CD4-positive, alpha-beta memory T cell (primary cell): ENCODE measurements at regions not wholly inside any gene's neighbourhood (a gene's known extent, or its start where the extent isn't known, plus 50 kb on each side); places are given as distances from the start of the nearest gene placed in this dataset.
"Not testable (repeated sequence)": the region's sequence is repeated elsewhere in the genome, so short reads cannot be mapped to it uniquely, and the experiment has no call there.

ENCODE experiments used
- CTCF ChIA-PET: fragments of 350-600 bp; sonication (Branson Sonifier 250); formaldehyde crosslinking; loops from one replicate; lab custom pipeline; 2021; ENCODE audit warnings: inconsistent platforms; ENCODE audit not compliant: partially characterized antibody; lab: Charles Lee
- POLR2A ChIA-PET: fragments of 350-600 bp; sonication (Branson Sonifier 250); formaldehyde crosslinking; loops from one replicate; lab custom pipeline; 2021; ENCODE audit not compliant: partially characterized antibody; lab: Charles Lee
- DNase-seq, 5 donors: peaks; one replicate each; pipeline versions ENCODE4 v3.0.0 to v3.0.0-alpha.2; 2020 to 2022; ENCODE audit warnings: mixed read lengths in 1 of 5
- H3K27ac ChIP-seq: one replicate; pipeline ENCODE4 v1.7.0; 2013; ENCODE audit warnings: low read depth, low read length
- H3K27me3 ChIP-seq: 2 replicates; pipeline ENCODE4 v1.7.0; 2013; ENCODE audit warnings: mild to moderate bottlenecking, low read length, moderate library complexity; ENCODE audit not compliant: insufficient read depth
- H3K36me3 ChIP-seq: 2 replicates; pipeline ENCODE4 v1.7.0; 2013; ENCODE audit warnings: mild to moderate bottlenecking, low read length, moderate library complexity; ENCODE audit not compliant: insufficient read depth
- H3K4me1 ChIP-seq: 2 replicates; pipeline ENCODE4 v1.7.0; 2013; ENCODE audit warnings: mild to moderate bottlenecking, low read length, moderate library complexity; ENCODE audit not compliant: insufficient read depth
- H3K4me3 ChIP-seq, 2 donors: one replicate each; pipeline ENCODE4 v1.7.0; 2013; ENCODE audit warnings: low read length in 2 of 2, mild to moderate bottlenecking in 1 of 2
- H3K9me3 ChIP-seq, 2 donors: one replicate each; pipeline ENCODE4 v1.7.0; 2013; ENCODE audit warnings: low read length in 2 of 2, control low read depth in 1 of 2; ENCODE audit not compliant: control insufficient read depth in 1 of 2
- H3K27ac Mint-ChIP-seq, 7 donors: one replicate each; pipeline ENCODE4 v1.8.0; 2020 to 2021; ENCODE audit warnings: mixed read lengths in 7 of 7, mild to moderate bottlenecking in 6 of 7, inconsistent platforms in 3 of 7, moderate library complexity in 3 of 7
- H3K27me3 Mint-ChIP-seq, 2 donors: one replicate each; pipeline ENCODE4 v1.8.0; 2020 to 2021; ENCODE audit warnings: mixed read lengths in 2 of 2
- H3K36me3 Mint-ChIP-seq, 2 donors: one replicate each; pipeline ENCODE4 v1.8.0; 2020 to 2021; ENCODE audit warnings: mixed read lengths in 2 of 2, inconsistent platforms in 1 of 2, mild to moderate bottlenecking in 1 of 2
- H3K4me1 Mint-ChIP-seq, 4 donors: one replicate each; pipeline ENCODE4 v1.8.0; 2020 to 2021; ENCODE audit warnings: mixed read lengths in 4 of 4, mild to moderate bottlenecking in 1 of 4
- H3K4me3 Mint-ChIP-seq, 8 donors: one replicate each; pipeline ENCODE4 v1.8.0; 2020 to 2021; ENCODE audit warnings: mixed read lengths in 8 of 8, mild to moderate bottlenecking in 7 of 8, moderate library complexity in 6 of 8, inconsistent platforms in 3 of 8
- H3K9me3 Mint-ChIP-seq, 8 donors: one replicate each; pipeline ENCODE4 v1.8.0; 2020 to 2021; ENCODE audit warnings: mixed read lengths in 8 of 8, mild to moderate bottlenecking in 5 of 8, inconsistent platforms in 3 of 8, moderate library complexity in 1 of 8
- intact Hi-C: fragments of 100-400 bp; cut with micrococcal nuclease; formaldehyde crosslinking; loops from one replicate; pipeline ENCODE4 v1.15.1; 2023

DNA sequence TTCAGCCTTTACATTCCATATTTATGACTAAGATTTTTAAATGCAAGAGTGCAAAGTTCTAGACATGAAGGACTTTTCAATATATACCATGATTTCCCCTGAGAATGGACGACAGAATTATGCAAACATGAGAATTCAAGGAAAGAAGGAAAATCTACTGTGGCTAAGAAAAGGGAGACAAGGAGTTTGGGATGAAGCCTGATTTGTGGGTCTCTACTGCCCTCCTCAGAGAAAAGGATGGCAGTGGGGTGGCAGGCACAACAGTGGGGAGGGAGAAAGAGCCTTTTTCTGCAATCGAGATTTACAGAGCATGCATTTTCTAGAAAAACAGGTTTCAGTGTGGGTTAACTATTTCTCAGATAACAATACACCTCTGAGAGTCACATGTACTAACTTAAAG is 466.9 kb upstream of the NRSN1 start:
- Mint-ChIP-seq H3K9me3 (peaks cover 0 to 5% (median 3%) of the 10 kb centered on the region in 8 donors), H3K27ac (no peak overlapping the region), H3K4me1 (no peaks in the 10 kb centered on the region), H3K27me3 (no peaks in the 10 kb centered on the region), H3K36me3 (no peaks in the 10 kb centered on the region), H3K4me3 (no peak overlapping the region)
- POLR2A ChIA-PET = no interaction called here
- Histone ChIP-seq H3K9me3 (no peaks in the 10 kb centered on the region), H3K4me1 (no peaks in the 10 kb centered on the region), H3K27me3 (no peaks in the 10 kb centered on the region), H3K4me3 (no peak overlapping the region), H3K27ac (no peak overlapping the region), H3K36me3 (no peaks in the 10 kb centered on the region)
- CTCF ChIA-PET = no interaction called here
- no peak for DNase-seq
- intact Hi-C loops = no loop called here

DNA sequence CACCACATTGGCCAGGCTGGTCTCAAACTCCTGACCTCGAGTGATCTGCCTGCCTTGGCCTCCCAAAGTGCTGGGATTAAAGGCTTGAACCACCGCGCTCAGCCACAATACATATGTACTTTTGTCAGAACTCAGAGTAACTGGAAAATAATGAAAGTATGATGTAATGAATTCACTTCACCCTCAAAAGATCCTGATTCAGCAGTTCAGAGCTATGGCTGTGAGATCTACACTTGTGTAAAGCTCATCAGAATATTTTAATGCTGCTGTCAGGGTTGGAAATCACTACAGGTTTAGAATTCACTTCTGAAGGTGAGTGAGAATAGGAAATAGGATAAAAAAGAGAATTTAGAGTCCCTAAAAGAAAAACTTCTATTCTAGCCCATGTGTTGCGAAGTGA is 464.5 kb upstream of the NRSN1 start:
- no peaks in the 10 kb centered on the region for H3K27me3 ChIP-seq
- intact Hi-C loops = no loop called here
- H3K27ac ChIP-seq = no peak overlapping the region
- H3K4me1 ChIP-seq = no peaks in the 10 kb centered on the region
- CTCF ChIA-PET = no interaction called here
- H3K27me3 Mint-ChIP-seq = no peaks in the 10 kb centered on the region
- H3K36me3 Mint-ChIP-seq = no peaks in the 10 kb centered on the region
- no peaks in the 10 kb centered on the region for H3K36me3 ChIP-seq
- no peak for DNase-seq
- no peak overlapping the region for H3K4me3 Mint-ChIP-seq
- no peaks in the 10 kb centered on the region for H3K4me1 Mint-ChIP-seq
- POLR2A ChIA-PET = no interaction called here
- H3K9me3 ChIP-seq = no peaks in the 10 kb centered on the region
- no peak overlapping the region for H3K4me3 ChIP-seq
- peaks cover 0 to 6% (median 3%) of the 10 kb centered on the region in 8 donors for H3K9me3 Mint-ChIP-seq
- H3K27ac Mint-ChIP-seq = no peak overlapping the region

GRCh38 chr6:23663096-23663495 is 462.9 kb upstream of the NRSN1 start:
- Mint-ChIP-seq H3K4me3 (no peak overlapping the region), H3K4me1 (no peaks in the 10 kb centered on the region), H3K27me3 (no peaks in the 10 kb centered on the region), H3K27ac (no peak overlapping the region), H3K9me3 (peaks cover 2 to 16% (median 7%) of the 10 kb centered on the region in 8 donors), H3K36me3 (no peaks in the 10 kb centered on the region)
- Histone ChIP-seq H3K27me3 (no peaks in the 10 kb centered on the region), H3K27ac (no peak overlapping the region), H3K9me3 (no peaks in the 10 kb centered on the region), H3K4me3 (no peak overlapping the region), H3K36me3 (no peaks in the 10 kb centered on the region), H3K4me1 (no peaks in the 10 kb centered on the region)
- ChIA-PET CTCF (no interaction called here), POLR2A (no interaction called here)
- intact Hi-C loops = no loop called here
- no peak for DNase-seq

DNA sequence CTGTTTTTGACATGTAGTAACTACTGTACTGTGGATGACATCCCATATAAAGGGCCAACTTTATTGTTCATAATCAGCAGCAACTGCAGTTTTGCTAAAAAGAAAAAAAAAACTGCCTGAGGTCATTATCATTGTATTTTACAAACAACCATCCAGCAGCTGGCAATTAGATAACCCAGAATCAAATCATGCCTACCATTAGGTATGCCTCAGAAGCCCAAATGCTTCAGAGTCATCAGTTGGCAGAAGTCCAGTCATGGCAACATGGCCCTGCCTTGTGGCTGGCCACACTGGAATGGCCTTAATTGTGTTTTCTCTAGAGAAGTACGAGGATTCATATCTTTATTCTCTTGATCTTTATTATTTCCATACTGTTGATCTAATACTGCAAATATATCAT is 462.4 kb upstream of the NRSN1 start:
- ChIA-PET CTCF (no interaction called here), POLR2A (no interaction called here)
- no peaks in the 10 kb centered on the region for H3K36me3 ChIP-seq
- Mint-ChIP-seq H3K9me3 (peaks cover 2 to 21% (median 7%) of the 10 kb centered on the region in 8 donors), H3K27me3 (no peaks in the 10 kb centered on the region), H3K4me3 (no peak overlapping the region), H3K4me1 (no peaks in the 10 kb centered on the region), H3K36me3 (no peaks in the 10 kb centered on the region), H3K27ac (no peak overlapping the region)
- H3K4me3 ChIP-seq = no peak overlapping the region
- H3K27ac ChIP-seq = no peak overlapping the region
- H3K9me3 ChIP-seq = no peaks in the 10 kb centered on the region
- no peaks in the 10 kb centered on the region for H3K4me1 ChIP-seq
- DNase-seq = no peak
- no peaks in the 10 kb centered on the region for H3K27me3 ChIP-seq
- intact Hi-C loops = no loop called here

GRCh38 chr6:23665911-23666310 is 460.1 kb upstream of the NRSN1 start:
- H3K36me3 ChIP-seq, DNase-seq, H3K4me1 ChIP-seq, H3K27ac Mint-ChIP-seq, H3K36me3 Mint-ChIP-seq, H3K27me3 Mint-ChIP-seq, H3K4me1 Mint-ChIP-seq, H3K9me3 ChIP-seq, H3K4me3 Mint-ChIP-seq, POLR2A ChIA-PET, H3K4me3 ChIP-seq, CTCF ChIA-PET, H3K27ac ChIP-seq, intact Hi-C loops, H3K27me3 ChIP-seq: not testable (repeated sequence)
- peaks cover 0 to 37% (median 10%) of the 10 kb centered on the region in 8 donors for H3K9me3 Mint-ChIP-seq

GRCh38 chr6:23672737-23673136 is 453.3 kb upstream of the NRSN1 start:
- H3K9me3 ChIP-seq = no peaks in the 10 kb centered on the region

DNA sequence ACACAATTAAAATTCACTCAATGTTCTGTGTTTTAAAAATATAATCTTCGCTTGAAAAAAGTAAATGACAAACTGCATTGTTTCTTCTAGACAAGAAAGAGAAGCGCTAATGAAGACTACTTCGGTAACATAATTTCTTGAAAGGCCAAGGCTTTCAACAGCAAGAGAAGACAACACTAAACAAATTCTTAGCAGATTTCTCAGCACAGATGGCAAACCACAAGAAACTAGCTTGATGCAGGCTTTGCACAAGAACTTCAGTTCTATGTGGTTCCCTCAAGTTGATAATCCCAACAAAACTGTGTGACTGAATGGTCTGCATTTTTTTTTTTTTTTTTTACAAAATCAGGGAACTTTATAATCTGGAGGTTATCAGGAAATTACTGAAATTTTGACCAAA is 447.4 kb upstream of the NRSN1 start:
- H3K27me3 ChIP-seq = no peaks in the 10 kb centered on the region
- no peaks in the 10 kb centered on the region for H3K9me3 ChIP-seq
- CTCF ChIA-PET = no interaction called here
- POLR2A ChIA-PET = no interaction called here
- no peak for DNase-seq
- intact Hi-C loops = no loop called here
- no peak overlapping the region for H3K4me3 ChIP-seq
- H3K27ac ChIP-seq = no peak overlapping the region
- H3K4me3 Mint-ChIP-seq = no peak overlapping the region
- H3K27ac Mint-ChIP-seq = no peak overlapping the region
- peaks cover 0 to 29% (median 16%) of the 10 kb centered on the region in 8 donors for H3K9me3 Mint-ChIP-seq
- no peaks in the 10 kb centered on the region for H3K36me3 ChIP-seq
- no peaks in the 10 kb centered on the region for H3K4me1 Mint-ChIP-seq
- H3K4me1 ChIP-seq = no peaks in the 10 kb centered on the region
- H3K27me3 Mint-ChIP-seq = no peaks in the 10 kb centered on the region
- H3K36me3 Mint-ChIP-seq = peaks cover 0 to under 1% of the 10 kb centered on the region in 2 donors

More at GRCh38 chr6:23672737-23673136, 453.3 kb upstream of the NRSN1 start:
- POLR2A ChIA-PET = no interaction called here
- no peak overlapping the region for H3K4me3 ChIP-seq
- no peak for DNase-seq
- no peak overlapping the region for H3K27ac ChIP-seq
- H3K36me3 ChIP-seq = no peaks in the 10 kb centered on the region
- CTCF ChIA-PET = no interaction called here
- Mint-ChIP-seq H3K4me1 (no peaks in the 10 kb centered on the region), H3K36me3 (peaks cover 0 to 8% of the 10 kb centered on the region in 2 donors), H3K4me3 (no peak overlapping the region), H3K9me3 (peaks cover 3 to 72% (median 36%) of the 10 kb centered on the region in 8 donors), H3K27ac (no peak overlapping the region), H3K27me3 (no peaks in the 10 kb centered on the region)
- H3K4me1 ChIP-seq = no peaks in the 10 kb centered on the region
- intact Hi-C loops = no loop called here
- no peaks in the 10 kb centered on the region for H3K27me3 ChIP-seq

- CTCF ChIA-PET = no interaction called here
- no peaks in the 10 kb centered on the region for H3K36me3 Mint-ChIP-seq
- H3K9me3 ChIP-seq = no peaks in the 10 kb centered on the region
- H3K27me3 Mint-ChIP-seq = no peaks in the 10 kb centered on the region
- no peaks in the 10 kb centered on the region for H3K4me1 ChIP-seq
- H3K4me1 Mint-ChIP-seq = no peaks in the 10 kb centered on the region
- intact Hi-C loops = no loop called here
- POLR2A ChIA-PET = no interaction called here
- no peak overlapping the region for H3K4me3 Mint-ChIP-seq
- no peaks in the 10 kb centered on the region for H3K36me3 ChIP-seq
- no peak overlapping the region for H3K27ac ChIP-seq
- H3K27ac Mint-ChIP-seq = no peak overlapping the region
- H3K4me3 ChIP-seq = no peak overlapping the region
- DNase-seq = no peak
- no peaks in the 10 kb centered on the region for H3K27me3 ChIP-seq
- H3K9me3 Mint-ChIP-seq = peaks cover 0 to 8% (median 7%) of the 10 kb centered on the region in 8 donors
These were observed 444.3 kb upstream of the NRSN1 start for GRCh38 chr6:23681743-23682142.
